ENCODE measurements at regions not wholly inside any gene's neighbourhood (a gene's known extent, or its start where the extent isn't known, plus 50 kb on each side); places are given as distances from the start of the nearest gene placed in this dataset.

DNA sequence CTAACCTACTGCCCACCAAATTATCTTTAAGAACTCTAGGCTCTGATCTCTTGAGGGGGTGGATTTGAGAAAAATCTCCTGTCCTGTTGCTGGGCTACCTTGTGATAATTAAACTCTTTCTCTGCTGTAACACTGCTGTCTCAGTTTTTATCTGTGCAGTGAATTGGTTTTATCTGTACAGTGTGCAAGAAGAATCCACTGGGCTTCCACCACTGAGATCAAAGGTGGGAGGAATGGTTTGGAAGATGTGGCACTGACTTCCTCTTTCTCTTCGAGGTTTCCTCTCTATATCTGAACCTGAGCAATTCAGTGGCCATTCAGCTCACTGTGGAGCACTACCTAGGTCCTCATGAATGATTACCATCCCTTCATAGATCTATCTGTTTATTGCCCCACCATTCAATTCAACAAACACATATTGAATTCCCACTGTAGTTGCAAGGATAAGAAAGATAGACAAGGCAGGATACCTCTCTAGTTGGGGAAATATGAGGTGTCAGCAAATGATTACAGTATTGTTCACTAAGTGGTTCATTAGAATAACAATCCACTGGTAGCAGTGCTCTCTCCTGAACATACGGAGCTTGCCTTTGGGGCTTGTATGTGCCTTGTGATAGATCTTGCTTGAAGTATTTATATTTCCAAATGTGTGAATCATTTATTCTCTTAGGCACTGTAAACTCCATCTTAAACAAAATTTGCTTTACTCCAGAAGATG lies 172.1 kb upstream of the ARG1 start:
- TF ChIP-seq, protein P1, sequence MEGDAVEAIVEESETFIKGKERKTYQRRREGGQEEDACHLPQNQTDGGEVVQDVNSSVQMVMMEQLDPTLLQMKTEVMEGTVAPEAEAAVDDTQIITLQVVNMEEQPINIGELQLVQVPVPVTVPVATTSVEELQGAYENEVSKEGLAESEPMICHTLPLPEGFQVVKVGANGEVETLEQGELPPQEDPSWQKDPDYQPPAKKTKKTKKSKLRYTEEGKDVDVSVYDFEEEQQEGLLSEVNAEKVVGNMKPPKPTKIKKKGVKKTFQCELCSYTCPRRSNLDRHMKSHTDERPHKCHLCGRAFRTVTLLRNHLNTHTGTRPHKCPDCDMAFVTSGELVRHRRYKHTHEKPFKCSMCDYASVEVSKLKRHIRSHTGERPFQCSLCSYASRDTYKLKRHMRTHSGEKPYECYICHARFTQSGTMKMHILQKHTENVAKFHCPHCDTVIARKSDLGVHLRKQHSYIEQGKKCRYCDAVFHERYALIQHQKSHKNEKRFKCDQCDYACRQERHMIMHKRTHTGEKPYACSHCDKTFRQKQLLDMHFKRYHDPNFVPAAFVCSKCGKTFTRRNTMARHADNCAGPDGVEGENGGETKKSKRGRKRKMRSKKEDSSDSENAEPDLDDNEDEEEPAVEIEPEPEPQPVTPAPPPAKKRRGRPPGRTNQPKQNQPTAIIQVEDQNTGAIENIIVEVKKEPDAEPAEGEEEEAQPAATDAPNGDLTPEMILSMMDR (IDR thresholded peaks at IDR 0.05), result no peak
- no peak for TF ChIP-seq POLR2A (IDR thresholded peaks at IDR 0.05)

All from uterus (tissue), 2 donors.